Pancreas (tissue), 10 donors: ENCODE measurements at regions not wholly inside any gene's neighbourhood (a gene's known extent, or its start where the extent isn't known, plus 50 kb on each side); places are given as distances from the start of the nearest gene placed in this dataset.
"Not testable (repeated sequence)": the region's sequence is repeated elsewhere in the genome, so short reads cannot be mapped to it uniquely, and the experiment has no call there.

Source experiments
- ATAC-seq, 4 donors: fragments of 200-7000 bp; cut with Tn5 transposase; one replicate each; pipeline versions ENCODE4 v1.8.0 to v1.9.1; 2020; ENCODE audit warnings: mild to moderate bottlenecking in 4 of 4, moderate library complexity in 4 of 4
- DNase-seq, 6 donors: peaks; one replicate each; pipeline ENCODE4 v3.0.0-alpha.2; 2020
- FAIRE-seq: peaks from 2 replicates; lab custom pipeline; 2012; peaks lifted over from hg19 to GRCh38; lab: Jason Lieb, UNC
- H3K27ac ChIP-seq, 4 donors: fragments of 200-600 bp; sonication (generic); 1 replicate in 3 of 4; 2 replicates in 1 of 4; pipeline versions ENCODE4 v1.5.0 to v1.8.0; 2020
- H3K27me3 ChIP-seq, 4 donors: fragments of 200-600 bp; one replicate each; pipeline ENCODE4 v1.8.0; 2021
- H3K36me3 ChIP-seq, 3 donors: fragments of 200-600 bp; sonication (generic) in 1 of 3; one replicate each; pipeline versions ENCODE4 v1.5.0 to v1.8.0; 2020 to 2021
- H3K4me1 ChIP-seq, 3 donors: fragments of 200-600 bp; one replicate each; pipeline ENCODE4 v1.8.0; 2021
- H3K4me3 ChIP-seq, 4 donors: fragments of 200-600 bp; sonication (generic) in 2 of 4; one replicate each; pipeline versions ENCODE4 v1.5.0 to v1.8.0; 2020 to 2021
- H3K9me3 ChIP-seq, 4 donors: fragments of 200-600 bp; one replicate each; pipeline ENCODE4 v1.8.0; 2021
- CTCF ChIP-seq, 4 donors: fragments of 200-600 bp; sonication (generic) in 3 of 4; IDR thresholded peaks; one replicate each; pipeline versions ENCODE4 v1.5.0 to v1.8.0; 2021; ENCODE audit warnings: antibody characterized with exemption in 4 of 4
- WGBS, 2 donors: extraction: QIAGEN DNeasy Blood & Tissue Kit; methylation state at CpG; one replicate each; pipeline ENCODE4 v1.1.7; 2013; 5-methylcytosine and 5-hydroxymethylcytosine counted together
- intact Hi-C, 3 donors: fragments of 100-400 bp; cut with DNase I; formaldehyde crosslinking; loops; one replicate each; pipeline versions ENCODE4 v1.11.1 to v1.14.2; 2022
- donor health status: healthy with polysubstance abuse.
- donor health status: DM: no; HTN: no; CAD: no; lungs with moderate emphysema.
- donor health status: DM: no; HTN: no; CAD: no.
- donor health status: control.
- donor health status: control.
- donor health status: Bipolar disorder and iron deficiency.
- donor health status: DM: yes; HTN: yes; CAD: no.
- donor health status: DM: no; HTN: no; CAD: no.
- donor health status: DM: no; HTN: no; CAD: no.
- donor health status: DM: yes; HTN: yes; CAD: no.

- TF ChIP-seq CTCF (IDR thresholded peaks at IDR 0.05) = no peak
- intact Hi-C loops = no loop called here
- Histone ChIP-seq H3K36me3 (no peaks in the 10 kb centered on the region), H3K9me3 (no peaks in the 10 kb centered on the region), H3K4me1 (no peaks in the 10 kb centered on the region), H3K4me3 (no peak overlapping the region), H3K27me3 (no peaks in the 10 kb centered on the region), H3K27ac (no peak overlapping the region)
- DNase-seq (no peak), FAIRE-seq (no peak), ATAC-seq (no peak)
- 81% methylated on average over 3 of the region's 3 CpGs; no CpG with 5 or more reads in 1 of the 2 donors for WGBS, 2 donors
Measured at GRCh38 chrY:12500096-12500495, 200.9 kb upstream of the USP9Y start.

GRCh38 chrY:12504028-12504427 lies 197.0 kb upstream of the USP9Y start:
- H3K36me3 ChIP-seq, H3K4me1 ChIP-seq, intact Hi-C loops, FAIRE-seq, H3K27me3 ChIP-seq, DNase-seq, ATAC-seq, H3K9me3 ChIP-seq, H3K27ac ChIP-seq, H3K4me3 ChIP-seq: not testable (repeated sequence)
- 52% methylated on average over 4 of the region's 4 CpGs; no CpG with 5 or more reads in 1 of the 2 donors for WGBS, 2 donors

GRCh38 chrY:12517338-12517737 lies 183.7 kb upstream of the USP9Y start:
- no peak for TF ChIP-seq CTCF (IDR thresholded peaks at IDR 0.05)
- no peaks in the 10 kb centered on the region for H3K36me3 ChIP-seq
- no peak for FAIRE-seq
- WGBS, 2 donors = 34% methylated on average over 1 of the region's 1 CpG; no CpG with 5 or more reads in 1 of the 2 donors
- DNase-seq = no peak
- no peak overlapping the region for H3K4me3 ChIP-seq
- no peaks in the 10 kb centered on the region for H3K9me3 ChIP-seq
- intact Hi-C loops = no loop called here
- no peaks in the 10 kb centered on the region for H3K4me1 ChIP-seq
- no peak overlapping the region for H3K27ac ChIP-seq
- ATAC-seq = no peak
- H3K27me3 ChIP-seq = no peaks in the 10 kb centered on the region

- 46% methylated on average over 3 of the region's 3 CpGs; no CpG with 5 or more reads in 1 of the 2 donors for WGBS, 2 donors
- ATAC-seq (no peak), DNase-seq (no peak), FAIRE-seq (no peak)
- intact Hi-C loops = no loop called here
- Histone ChIP-seq H3K36me3 (no peaks in the 10 kb centered on the region), H3K9me3 (no peaks in the 10 kb centered on the region), H3K27me3 (no peaks in the 10 kb centered on the region), H3K4me3 (no peak overlapping the region), H3K4me1 (no peaks in the 10 kb centered on the region), H3K27ac (no peak overlapping the region)
- no peak for TF ChIP-seq CTCF (IDR thresholded peaks at IDR 0.05)
Measured at GRCh38 chrY:12525206-12525605, 175.8 kb upstream of the USP9Y start.

- ATAC-seq (no peak), DNase-seq (no peak), FAIRE-seq (no peak)
Measured at GRCh38 chrY:12526362-12527063, 174.5 kb upstream of the USP9Y start.

More at GRCh38 chrY:12526362-12527063, 174.5 kb upstream of the USP9Y start:
- no peak for TF ChIP-seq CTCF (IDR thresholded peaks at IDR 0.05)
- Histone ChIP-seq H3K36me3 (no peaks in the 10 kb centered on the region), H3K4me3 (no peak overlapping the region), H3K27ac (no peak overlapping the region), H3K4me1 (no peaks in the 10 kb centered on the region), H3K27me3 (no peaks in the 10 kb centered on the region), H3K9me3 (no peaks in the 10 kb centered on the region)
- intact Hi-C loops = no loop called here
- 23% methylated on average over 4 of the region's 4 CpGs; no CpG with 5 or more reads in 1 of the 2 donors for WGBS, 2 donors
